ENCODE measurements at regions not wholly inside any gene's neighbourhood (a gene's known extent, or its start where the extent isn't known, plus 50 kb on each side); places are given as distances from the start of the nearest gene placed in this dataset.

DNA sequence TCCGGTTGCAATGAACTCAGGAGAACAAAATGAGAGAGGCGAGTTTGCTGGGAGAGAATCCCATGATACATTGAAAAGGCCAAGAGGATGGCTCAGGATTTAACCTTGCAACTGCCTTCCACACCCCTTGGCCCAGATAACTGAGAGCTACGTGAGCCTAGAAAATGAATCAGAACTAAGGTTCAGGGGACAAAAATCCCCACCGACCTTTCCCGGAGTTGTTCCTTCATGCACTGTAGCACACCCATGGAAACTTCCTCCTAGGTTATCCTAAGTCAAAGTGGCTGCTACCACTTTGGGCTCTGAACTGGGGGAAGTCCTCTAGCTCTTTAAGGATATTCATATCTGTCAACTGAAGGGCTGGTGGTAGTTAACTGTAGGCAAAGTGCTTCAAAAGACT is 58.3 kb upstream of the SLC4A7 start:
- TF ChIP-seq CTCF (conservative IDR thresholded peaks at IDR 0.05; ENCODE audit: low read depth in 2 of 2) (no peak), EZH2 (IDR thresholded peaks at IDR 0.05; ENCODE audit: low read depth, unreplicated experiment) (no peak), REST (IDR thresholded peaks at IDR 0.05; ENCODE audit: unreplicated experiment) (no peak), ZNF331 (CRISPR knock-in tag; IDR thresholded peaks at IDR 0.05; ENCODE audit: low read depth) (no peak), NANOG (IDR thresholded peaks at IDR 0.05; ENCODE audit: borderline replicate concordance) (no peak), JUNB (IDR thresholded peaks at IDR 0.05; ENCODE audit: unreplicated experiment) (no peak), POLR2AphosphoS5 (IDR thresholded peaks at IDR 0.05; ENCODE audit: low read depth) (no peak), EZH2phosphoT487 (IDR thresholded peaks at IDR 0.05; ENCODE audit: unreplicated experiment) (no peak), STAT1 (IDR thresholded peaks at IDR 0.05; ENCODE audit: unreplicated experiment) (no peak), CREB1 (CRISPR knock-in tag; IDR thresholded peaks at IDR 0.05; ENCODE audit: low read depth) (no peak), ZNF114 (CRISPR knock-in tag; IDR thresholded peaks at IDR 0.05) (no peak)
- TF ChIP-seq, protein P1, sequence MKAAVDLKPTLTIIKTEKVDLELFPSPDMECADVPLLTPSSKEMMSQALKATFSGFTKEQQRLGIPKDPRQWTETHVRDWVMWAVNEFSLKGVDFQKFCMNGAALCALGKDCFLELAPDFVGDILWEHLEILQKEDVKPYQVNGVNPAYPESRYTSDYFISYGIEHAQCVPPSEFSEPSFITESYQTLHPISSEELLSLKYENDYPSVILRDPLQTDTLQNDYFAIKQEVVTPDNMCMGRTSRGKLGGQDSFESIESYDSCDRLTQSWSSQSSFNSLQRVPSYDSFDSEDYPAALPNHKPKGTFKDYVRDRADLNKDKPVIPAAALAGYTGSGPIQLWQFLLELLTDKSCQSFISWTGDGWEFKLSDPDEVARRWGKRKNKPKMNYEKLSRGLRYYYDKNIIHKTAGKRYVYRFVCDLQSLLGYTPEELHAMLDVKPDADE (IDR thresholded peaks at IDR 0.05): no peak
- TF ChIP-seq, protein P2, sequence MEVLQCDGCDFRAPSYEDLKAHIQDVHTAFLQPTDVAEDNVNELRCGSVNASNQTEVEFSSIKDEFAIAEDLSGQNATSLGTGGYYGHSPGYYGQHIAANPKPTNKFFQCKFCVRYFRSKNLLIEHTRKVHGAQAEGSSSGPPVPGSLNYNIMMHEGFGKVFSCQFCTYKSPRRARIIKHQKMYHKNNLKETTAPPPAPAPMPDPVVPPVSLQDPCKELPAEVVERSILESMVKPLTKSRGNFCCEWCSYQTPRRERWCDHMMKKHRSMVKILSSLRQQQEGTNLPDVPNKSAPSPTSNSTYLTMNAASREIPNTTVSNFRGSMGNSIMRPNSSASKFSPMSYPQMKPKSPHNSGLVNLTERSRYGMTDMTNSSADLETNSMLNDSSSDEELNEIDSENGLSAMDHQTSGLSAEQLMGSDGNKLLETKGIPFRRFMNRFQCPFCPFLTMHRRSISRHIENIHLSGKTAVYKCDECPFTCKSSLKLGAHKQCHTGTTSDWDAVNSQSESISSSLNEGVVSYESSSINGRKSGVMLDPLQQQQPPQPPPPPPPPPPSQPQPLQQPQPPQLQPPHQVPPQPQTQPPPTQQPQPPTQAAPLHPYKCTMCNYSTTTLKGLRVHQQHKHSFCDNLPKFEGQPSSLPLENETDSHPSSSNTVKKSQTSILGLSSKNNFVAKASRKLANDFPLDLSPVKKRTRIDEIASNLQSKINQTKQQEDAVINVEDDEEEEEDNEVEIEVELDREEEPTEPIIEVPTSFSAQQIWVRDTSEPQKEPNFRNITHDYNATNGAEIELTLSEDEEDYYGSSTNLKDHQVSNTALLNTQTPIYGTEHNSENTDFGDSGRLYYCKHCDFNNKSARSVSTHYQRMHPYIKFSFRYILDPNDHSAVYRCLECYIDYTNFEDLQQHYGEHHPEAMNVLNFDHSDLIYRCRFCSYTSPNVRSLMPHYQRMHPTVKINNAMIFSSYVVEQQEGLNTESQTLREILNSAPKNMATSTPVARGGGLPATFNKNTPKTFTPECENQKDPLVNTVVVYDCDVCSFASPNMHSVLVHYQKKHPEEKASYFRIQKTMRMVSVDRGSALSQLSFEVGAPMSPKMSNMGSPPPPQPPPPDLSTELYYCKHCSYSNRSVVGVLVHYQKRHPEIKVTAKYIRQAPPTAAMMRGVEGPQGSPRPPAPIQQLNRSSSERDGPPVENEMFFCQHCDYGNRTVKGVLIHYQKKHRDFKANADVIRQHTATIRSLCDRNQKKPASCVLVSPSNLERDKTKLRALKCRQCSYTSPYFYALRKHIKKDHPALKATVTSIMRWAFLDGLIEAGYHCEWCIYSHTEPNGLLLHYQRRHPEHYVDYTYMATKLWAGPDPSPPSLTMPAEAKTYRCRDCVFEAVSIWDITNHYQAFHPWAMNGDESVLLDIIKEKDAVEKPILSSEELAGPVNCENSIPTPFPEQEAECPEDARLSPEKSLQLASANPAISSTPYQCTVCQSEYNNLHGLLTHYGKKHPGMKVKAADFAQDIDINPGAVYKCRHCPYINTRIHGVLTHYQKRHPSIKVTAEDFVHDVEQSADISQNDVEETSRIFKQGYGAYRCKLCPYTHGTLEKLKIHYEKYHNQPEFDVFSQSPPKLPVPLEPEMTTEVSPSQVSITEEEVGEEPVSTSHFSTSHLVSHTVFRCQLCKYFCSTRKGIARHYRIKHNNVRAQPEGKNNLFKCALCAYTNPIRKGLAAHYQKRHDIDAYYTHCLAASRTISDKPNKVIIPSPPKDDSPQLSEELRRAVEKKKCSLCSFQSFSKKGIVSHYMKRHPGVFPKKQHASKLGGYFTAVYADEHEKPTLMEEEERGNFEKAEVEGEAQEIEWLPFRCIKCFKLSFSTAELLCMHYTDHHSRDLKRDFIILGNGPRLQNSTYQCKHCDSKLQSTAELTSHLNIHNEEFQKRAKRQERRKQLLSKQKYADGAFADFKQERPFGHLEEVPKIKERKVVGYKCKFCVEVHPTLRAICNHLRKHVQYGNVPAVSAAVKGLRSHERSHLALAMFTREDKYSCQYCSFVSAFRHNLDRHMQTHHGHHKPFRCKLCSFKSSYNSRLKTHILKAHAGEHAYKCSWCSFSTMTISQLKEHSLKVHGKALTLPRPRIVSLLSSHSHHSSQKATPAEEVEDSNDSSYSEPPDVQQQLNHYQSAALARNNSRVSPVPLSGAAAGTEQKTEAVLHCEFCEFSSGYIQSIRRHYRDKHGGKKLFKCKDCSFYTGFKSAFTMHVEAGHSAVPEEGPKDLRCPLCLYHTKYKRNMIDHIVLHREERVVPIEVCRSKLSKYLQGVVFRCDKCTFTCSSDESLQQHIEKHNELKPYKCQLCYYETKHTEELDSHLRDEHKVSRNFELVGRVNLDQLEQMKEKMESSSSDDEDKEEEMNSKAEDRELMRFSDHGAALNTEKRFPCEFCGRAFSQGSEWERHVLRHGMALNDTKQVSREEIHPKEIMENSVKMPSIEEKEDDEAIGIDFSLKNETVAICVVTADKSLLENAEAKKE (CRISPR knock-in tag; IDR thresholded peaks at IDR 0.05): no peak

Data from GM23338 (cell line).